Liver (tissue), 3 donors: ENCODE measurements at regions not wholly inside any gene's neighbourhood (a gene's known extent, or its start where the extent isn't known, plus 50 kb on each side); places are given as distances from the start of the nearest gene placed in this dataset.

Experiments
- CTCF ChIP-seq: fragments of 150-350 bp; IDR thresholded peaks from 2 replicates; pipeline ENCODE4 v1.5.1; 2017; ENCODE audit warnings: improper control_type of control experiment, low read depth, low read length; ENCODE audit not compliant: missing input control
- TF ChIP-seq, protein P1 (sequence below): IDR thresholded peaks from 2 replicates; pipeline ENCODE4 v1.6.1; 2016; ENCODE audit warnings: antibody characterized with exemption
- donor health status: healthy.
- donor health status: healthy.

DNA sequence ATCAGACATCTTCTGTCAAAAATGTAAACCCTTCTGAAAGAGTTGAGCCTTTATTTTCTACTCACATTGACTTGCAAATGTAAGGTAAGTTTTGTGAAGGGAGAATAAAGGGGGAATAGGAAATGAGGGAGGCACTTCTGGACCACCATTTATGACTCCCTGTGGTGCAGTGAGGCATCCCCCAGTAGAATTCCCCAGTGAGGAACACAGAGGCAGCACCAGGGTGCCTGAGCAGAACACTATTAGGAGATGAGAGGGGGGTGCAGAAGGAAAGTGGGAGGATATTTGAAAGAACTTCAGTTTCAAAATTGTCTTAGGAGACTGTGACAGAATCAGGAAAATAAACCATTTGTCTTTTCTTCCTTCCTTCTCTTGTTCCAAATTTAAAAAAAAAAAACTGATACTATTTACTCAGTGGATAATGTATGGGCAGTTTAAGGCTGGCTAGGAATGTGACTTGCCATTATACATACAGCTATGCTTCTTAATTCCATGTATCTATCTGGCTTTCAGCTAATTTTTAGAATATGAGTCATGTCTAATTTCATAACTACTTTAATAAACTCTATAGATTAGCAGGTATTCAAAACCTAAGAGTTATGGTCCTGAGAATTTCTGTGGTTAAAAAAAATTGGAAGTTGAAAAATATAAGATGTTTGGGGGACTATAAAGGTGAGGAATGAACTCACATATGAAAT is 478.1 kb upstream of the CHAC2 start:
- TF ChIP-seq CTCF: no peak
- TF ChIP-seq, protein P1, sequence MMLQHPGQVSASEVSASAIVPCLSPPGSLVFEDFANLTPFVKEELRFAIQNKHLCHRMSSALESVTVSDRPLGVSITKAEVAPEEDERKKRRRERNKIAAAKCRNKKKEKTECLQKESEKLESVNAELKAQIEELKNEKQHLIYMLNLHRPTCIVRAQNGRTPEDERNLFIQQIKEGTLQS: no peak
